ENCODE measurements at regions not wholly inside any gene's neighbourhood (a gene's known extent, or its start where the extent isn't known, plus 50 kb on each side); places are given as distances from the start of the nearest gene placed in this dataset.

DNA sequence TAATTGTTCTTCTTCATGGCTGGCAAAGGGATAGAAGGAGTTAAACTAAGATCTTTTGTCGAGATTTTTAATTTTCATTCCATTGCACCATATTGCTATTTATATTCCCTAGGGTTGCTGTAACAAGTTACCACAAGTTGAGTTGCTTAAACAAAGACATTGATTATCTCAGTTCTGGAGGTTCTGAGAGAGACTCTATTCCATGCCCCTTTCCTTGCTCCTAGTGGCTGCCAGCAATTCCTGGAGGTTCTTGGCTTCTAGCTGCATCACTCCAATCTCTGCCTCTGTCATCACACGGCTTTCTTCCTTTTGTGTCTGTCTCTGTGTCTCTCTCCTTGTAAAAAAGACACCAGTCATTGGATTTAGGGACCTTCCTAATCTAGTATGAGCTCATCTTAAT is 136.6 kb upstream of the DAB2 start:
- TF ChIP-seq, protein P1, sequence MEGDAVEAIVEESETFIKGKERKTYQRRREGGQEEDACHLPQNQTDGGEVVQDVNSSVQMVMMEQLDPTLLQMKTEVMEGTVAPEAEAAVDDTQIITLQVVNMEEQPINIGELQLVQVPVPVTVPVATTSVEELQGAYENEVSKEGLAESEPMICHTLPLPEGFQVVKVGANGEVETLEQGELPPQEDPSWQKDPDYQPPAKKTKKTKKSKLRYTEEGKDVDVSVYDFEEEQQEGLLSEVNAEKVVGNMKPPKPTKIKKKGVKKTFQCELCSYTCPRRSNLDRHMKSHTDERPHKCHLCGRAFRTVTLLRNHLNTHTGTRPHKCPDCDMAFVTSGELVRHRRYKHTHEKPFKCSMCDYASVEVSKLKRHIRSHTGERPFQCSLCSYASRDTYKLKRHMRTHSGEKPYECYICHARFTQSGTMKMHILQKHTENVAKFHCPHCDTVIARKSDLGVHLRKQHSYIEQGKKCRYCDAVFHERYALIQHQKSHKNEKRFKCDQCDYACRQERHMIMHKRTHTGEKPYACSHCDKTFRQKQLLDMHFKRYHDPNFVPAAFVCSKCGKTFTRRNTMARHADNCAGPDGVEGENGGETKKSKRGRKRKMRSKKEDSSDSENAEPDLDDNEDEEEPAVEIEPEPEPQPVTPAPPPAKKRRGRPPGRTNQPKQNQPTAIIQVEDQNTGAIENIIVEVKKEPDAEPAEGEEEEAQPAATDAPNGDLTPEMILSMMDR (IDR thresholded peaks at IDR 0.05; ENCODE audit: low read length), result no peak
- TF ChIP-seq EZH2phosphoT487 (IDR thresholded peaks at IDR 0.05; ENCODE audit: low read length), result no peak

Measured in MM.1S (cell line).